ENCODE measurements at regions not wholly inside any gene's neighbourhood (a gene's known extent, or its start where the extent isn't known, plus 50 kb on each side); places are given as distances from the start of the nearest gene placed in this dataset.

DNA sequence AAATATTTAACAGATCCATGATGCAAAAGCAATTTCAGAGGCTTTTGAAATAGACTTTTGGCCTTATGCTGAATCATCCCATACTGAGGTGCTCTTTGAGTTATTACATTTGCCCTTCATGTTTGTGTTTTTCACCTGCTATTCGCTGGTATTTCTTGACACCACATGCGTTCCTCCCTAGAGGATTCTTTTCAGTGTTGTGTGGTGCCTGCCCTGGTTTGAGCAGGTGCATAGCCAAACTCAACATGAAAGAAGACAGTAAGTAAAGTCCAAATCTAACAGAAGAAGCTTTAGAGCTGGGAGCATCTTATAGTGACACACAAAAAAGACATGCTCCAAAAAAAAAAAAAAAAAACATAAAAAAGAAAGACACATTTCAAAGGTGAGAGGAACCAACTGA lies 796.3 kb downstream of the SEMA5A start:
- FAIRE-seq, result no peak
- DNase-seq (ENCODE audit: insufficient read length, low spot score), result no peak

- FAIRE-seq, result no peak
- DNase-seq (ENCODE audit: insufficient read length, low spot score), result no peak
Measured at GRCh38 chr5:8750100-8750499, 795.8 kb downstream of the SEMA5A start.

DNA sequence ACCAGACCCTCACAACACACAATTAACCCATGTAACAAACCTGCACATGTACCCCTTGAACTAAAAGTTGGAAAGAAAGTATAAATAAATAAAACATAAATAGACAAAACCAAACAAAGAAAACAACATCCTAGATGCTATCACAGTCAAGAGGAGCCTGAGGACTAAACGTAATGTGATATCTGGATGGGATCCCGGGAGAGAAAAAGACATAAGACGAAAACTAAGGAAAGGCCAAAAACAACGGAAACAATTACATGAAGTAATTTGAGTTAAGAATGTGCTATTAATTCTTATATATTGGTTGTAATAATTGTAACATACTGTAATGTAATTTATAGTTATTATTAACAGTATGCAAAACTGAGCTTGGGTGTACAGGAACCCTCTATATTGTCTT lies 793.9 kb downstream of the SEMA5A start:
- DNase-seq (ENCODE audit: insufficient read length, low spot score) (no peak), FAIRE-seq (no peak)

- DNase-seq (ENCODE audit: insufficient read length, low spot score) (no peak), FAIRE-seq (no peak)
Measured at GRCh38 chr5:8752595-8752994, 793.3 kb downstream of the SEMA5A start.

GRCh38 chr5:8756498-8757084 lies 789.3 kb downstream of the SEMA5A start:
- peak; percentile 74 for FAIRE-seq

GRCh38 chr5:8765886-8766285 lies 780.0 kb downstream of the SEMA5A start:
- DNase-seq (ENCODE audit: insufficient read length, low spot score) (no peak), FAIRE-seq (no peak)

More at GRCh38 chr5:8756498-8757084, 789.3 kb downstream of the SEMA5A start:
- peak; percentile 67 for DNase-seq (ENCODE audit: insufficient read length, low spot score)

DNA sequence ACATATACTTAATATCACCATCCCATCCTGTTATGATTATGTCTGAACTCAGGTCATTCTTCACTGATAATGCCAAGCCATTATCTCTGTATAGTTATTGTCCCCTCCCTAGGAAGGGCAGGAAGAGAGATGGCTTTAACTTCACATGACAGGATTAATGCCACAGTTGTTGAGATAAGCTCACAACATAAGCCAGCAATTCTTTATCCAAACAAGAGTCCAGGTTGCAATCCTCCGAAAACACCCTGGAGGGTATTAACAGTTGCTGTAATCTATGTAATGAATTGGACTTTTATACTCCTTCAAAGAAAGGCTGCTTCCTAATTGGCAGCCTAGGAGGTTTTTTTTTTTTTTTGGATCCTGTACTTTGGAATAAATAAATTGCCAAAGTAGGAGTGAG lies 779.4 kb downstream of the SEMA5A start:
- DNase-seq (ENCODE audit: insufficient read length, low spot score), result no peak
- no peak for FAIRE-seq

GRCh38 chr5:8767111-8767510 lies 778.8 kb downstream of the SEMA5A start:
- FAIRE-seq, result no peak
- DNase-seq (ENCODE audit: insufficient read length, low spot score), result no peak

DNA sequence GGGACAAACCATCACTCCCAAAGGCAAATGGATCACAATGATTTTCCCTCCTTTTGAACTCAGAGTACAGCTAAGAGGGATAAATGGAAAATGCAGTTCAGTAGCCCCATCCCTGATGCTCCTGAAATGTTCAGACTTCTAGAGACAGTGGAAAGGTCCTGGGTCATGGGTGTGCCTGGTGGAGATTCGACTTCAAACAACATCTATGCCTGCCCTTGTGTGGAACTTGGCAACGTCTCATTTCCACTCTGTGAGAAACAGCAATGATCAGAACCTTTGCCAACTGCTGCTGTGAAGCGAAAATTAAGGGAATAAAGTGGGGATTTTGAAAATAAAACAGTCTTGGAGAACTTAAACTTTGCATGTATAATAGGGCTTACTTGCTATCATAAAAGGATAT lies 778.1 kb downstream of the SEMA5A start:
- FAIRE-seq (peak; percentile 52), DNase-seq (ENCODE audit: insufficient read length, low spot score) (no peak)

- DNase-seq (ENCODE audit: insufficient read length, low spot score), result no peak
- FAIRE-seq, result peak; percentile 26
Measured at GRCh38 chr5:8769631-8770030, 776.2 kb downstream of the SEMA5A start.

DNA sequence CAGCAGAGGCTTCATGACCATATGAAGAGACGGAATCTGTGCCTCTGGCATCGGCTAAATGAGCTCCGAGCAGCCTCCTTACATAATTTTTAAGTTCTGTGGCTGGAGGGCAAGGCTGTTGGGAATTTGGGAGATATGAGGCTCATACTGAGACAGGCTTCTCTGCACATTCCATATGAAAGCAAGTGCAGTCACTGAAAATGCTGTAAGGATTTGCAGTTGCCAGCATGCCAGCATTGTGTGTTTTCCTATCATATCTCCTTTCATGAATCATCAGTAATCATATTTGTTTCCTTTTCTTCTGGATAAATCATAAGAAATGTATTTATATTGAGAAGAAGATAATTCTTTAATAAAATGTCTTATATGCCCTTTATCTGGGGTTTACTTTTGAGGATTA lies 775.4 kb downstream of the SEMA5A start:
- no peak for DNase-seq (ENCODE audit: insufficient read length, low spot score)
- FAIRE-seq, result no peak

- DNase-seq (ENCODE audit: insufficient read length, low spot score) (no peak), FAIRE-seq (no peak)
Measured at GRCh38 chr5:8773046-8773615, 772.7 kb downstream of the SEMA5A start.

GRCh38 chr5:8784692-8785091 lies 761.2 kb downstream of the SEMA5A start:
- DNase-seq (ENCODE audit: insufficient read length, low spot score) (no peak), FAIRE-seq (no peak)

GRCh38 chr5:8788246-8788645 lies 757.6 kb downstream of the SEMA5A start:
- DNase-seq (ENCODE audit: insufficient read length, low spot score), result no peak
- peak; percentile 42 for FAIRE-seq

GRCh38 chr5:8805653-8806052 lies 740.2 kb downstream of the SEMA5A start:
- FAIRE-seq (no peak), DNase-seq (ENCODE audit: insufficient read length, low spot score) (no peak)

GRCh38 chr5:8807636-8808035 lies 738.2 kb downstream of the SEMA5A start:
- DNase-seq (ENCODE audit: insufficient read length, low spot score) (no peak), FAIRE-seq (peak; percentile 83)

DNA sequence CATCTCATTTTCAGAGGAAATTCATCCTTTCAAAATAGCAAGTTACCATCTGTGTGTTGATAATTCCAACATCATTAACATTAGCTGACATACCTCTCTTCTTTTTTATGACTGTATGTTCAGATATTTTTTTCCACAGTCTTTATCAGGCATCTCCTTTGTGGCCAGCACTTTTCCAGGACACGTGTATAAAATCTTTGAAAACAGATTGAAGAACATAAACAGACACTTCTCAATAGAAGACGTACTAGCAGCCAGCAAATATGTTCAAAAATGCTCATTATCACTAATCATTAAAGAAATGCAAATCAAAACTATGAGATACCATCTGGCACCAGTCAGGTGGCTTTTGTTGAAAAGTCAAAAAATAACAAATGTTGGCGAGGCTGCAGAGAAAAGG lies 734.3 kb downstream of the SEMA5A start:
- no peak for DNase-seq (ENCODE audit: insufficient read length, low spot score)

GRCh38 chr5:8813180-8813579 lies 732.7 kb downstream of the SEMA5A start:
- FAIRE-seq (no peak), DNase-seq (ENCODE audit: insufficient read length, low spot score) (no peak)

More for the DNA sequence above, 734.3 kb downstream of the SEMA5A start:
- FAIRE-seq, result peak; percentile 38

DNA sequence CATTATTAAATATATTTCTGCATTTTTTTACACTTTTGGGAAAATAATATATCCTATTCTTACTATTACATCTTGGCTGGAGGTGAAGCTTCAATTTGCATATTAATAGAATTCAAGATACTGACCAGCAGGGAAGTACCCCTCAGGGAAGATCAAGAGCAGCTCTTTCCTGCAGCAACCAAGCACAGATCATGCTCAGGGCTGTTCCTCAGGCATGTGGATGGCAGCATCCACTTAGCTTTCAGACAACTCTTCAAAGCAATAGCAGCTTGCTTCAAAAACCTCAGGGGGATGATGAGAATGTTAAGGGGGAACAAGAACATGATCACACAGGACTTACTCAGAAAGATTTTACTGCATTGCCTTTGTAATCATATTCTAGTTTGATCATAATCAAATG lies 731.8 kb downstream of the SEMA5A start:
- FAIRE-seq (no peak), DNase-seq (ENCODE audit: insufficient read length, low spot score) (no peak)

DNA sequence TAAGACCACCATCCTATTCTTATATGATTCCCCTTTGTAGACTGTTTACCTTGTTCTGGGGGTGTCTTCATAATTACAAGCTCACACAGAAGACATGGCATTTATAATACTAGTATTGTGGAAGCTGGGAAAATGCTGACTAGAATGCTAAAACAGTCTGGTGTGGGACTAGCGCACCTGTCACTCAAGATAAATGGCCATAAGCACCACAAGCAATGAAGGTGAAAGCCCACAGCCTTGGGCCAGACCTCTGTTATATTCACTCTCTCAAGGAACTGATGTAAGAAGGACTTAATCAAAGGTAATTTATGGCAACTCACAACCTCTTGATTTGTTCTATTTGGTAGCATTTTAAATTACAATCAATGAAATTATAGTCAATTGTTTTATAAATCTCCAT lies 721.5 kb downstream of the SEMA5A start:
- no peak for FAIRE-seq
- DNase-seq (ENCODE audit: insufficient read length, low spot score), result no peak

DNA sequence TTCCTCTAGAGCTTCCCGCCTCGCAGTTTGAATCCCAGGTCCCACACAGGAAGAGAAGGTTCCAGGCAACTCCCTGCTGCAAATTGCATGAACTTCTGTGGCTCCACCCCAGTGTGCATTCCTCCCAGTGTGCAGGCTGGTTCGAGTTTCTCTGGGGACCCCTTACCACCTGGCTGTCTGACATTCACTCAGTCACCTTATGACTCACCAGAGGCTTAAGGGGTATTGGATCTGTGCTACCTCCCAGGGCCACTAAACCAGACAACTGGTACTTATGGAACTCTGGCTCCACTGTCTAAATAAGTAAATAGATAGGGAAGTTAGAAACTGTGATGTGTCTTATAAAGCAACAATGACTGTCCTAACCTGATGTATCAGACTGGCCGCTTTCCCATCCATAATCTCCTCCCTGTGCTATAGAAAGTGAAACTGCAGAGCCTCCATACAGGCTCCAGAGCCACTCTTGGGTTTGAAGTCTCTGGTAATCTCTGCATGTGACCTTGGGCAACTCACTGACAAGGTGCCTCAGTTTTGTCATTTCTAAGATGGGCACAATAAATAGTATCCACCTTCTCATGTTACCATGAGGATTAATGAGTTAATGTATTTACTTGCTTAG lies 720.6 kb downstream of the SEMA5A start:
- FAIRE-seq, result no peak

DNA sequence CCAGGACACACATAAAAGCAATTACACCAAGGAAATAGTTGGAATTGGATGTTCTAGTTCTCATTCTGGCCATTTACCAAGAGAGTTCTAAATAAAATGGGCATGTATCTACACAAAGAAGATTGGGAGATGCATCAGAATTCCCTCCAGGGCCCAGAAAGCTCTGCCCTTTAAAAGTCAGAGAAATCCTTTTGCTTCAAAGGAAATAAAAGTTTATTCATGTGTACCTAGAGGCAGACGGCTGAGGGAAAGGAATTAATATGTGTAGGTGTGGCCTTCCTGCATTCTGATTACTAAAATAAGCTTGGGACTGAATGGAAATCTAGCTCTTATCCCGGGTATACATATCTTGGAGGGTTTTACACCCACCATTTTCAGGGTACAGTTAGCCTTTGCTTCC lies 719.4 kb downstream of the SEMA5A start:
- no peak for DNase-seq (ENCODE audit: insufficient read length, low spot score)
- FAIRE-seq, result peak; percentile 57

More for the DNA sequence above, 720.6 kb downstream of the SEMA5A start:
- no peak for DNase-seq (ENCODE audit: insufficient read length, low spot score)

Measured in HTR-8/SVneo (cell line).